Left lobe of liver (tissue), 2 donors: ENCODE measurements at regions not wholly inside any gene's neighbourhood (a gene's known extent, or its start where the extent isn't known, plus 50 kb on each side); places are given as distances from the start of the nearest gene placed in this dataset.

Source experiments
- ATAC-seq: fragments of 200-7000 bp; cut with Tn5 transposase; one replicate; pipeline ENCODE4 v1.9.1; 2020; ENCODE audit warnings: mild to moderate bottlenecking, moderate library complexity
- DNase-seq: peaks from one replicate; pipeline ENCODE4 v3.0.0-alpha.2; 2020; ENCODE audit warnings: low spot score
- donor health status: DM: no; HTN: no; CAD: no; lungs with moderate emphysema.
- donor health status: DM: no; HTN: yes; CAD: no.

DNA sequence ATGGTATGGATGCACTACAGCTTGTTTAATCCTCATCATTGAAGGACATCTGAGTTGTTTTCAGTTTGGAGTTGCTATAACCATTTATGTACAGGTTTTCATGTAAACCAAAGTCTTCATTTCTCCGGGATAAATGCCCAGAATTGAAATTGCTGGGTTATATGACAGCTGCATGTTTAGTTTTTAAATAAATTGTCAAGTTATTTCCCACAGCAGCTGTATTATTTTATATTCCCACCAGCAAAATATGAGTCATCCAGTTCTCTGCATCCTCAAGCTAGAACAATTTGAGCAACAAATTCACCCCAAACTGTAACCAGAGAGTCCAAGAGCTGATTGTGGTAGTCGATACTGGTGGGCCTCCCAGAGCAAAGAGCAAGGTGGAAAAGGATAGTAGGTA, 125.6 kb upstream of the PRNP start:
- DNase-seq, result no peak

DNA sequence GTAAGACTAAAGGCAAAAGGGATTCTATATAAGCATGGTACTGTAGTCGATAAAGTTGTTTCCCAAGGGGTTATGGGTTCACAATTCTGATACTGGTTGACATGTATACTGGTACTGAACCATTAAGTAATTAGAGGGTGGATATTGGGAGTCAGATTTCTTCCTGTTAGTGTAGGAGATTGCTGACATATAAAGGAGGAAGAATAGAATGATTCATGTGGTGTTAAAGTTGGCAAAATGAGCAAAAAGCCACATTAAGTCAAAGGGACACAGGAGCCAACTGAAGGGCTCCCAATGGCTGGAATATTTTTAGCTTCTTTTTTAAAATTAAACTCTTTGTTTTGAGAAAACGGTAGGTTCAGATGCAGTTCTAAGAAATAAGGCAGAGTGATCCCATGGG, 126.3 kb upstream of the PRNP start:
- ATAC-seq (no peak), DNase-seq (no peak)

More for the DNA sequence above, 125.6 kb upstream of the PRNP start:
- ATAC-seq, result no peak

DNA sequence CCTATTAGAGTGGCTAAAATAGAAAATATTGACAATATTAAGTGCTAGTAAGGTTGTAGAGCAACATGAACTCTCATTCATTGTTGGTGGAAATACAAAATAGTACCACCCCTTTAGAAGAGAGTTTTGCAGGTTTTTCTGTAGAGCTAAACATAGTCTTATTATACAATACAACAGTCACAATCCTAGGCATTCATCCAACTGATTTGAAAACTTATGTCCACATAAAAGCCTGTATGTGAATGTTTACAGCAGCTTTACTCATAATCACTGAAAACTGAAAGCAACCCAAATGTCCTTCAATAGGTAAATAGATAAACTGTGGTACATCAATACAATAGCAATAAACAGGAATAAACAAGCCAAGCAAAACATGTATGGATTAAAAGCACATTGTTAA, 127.2 kb upstream of the PRNP start:
- DNase-seq (no peak), ATAC-seq (no peak)

DNA sequence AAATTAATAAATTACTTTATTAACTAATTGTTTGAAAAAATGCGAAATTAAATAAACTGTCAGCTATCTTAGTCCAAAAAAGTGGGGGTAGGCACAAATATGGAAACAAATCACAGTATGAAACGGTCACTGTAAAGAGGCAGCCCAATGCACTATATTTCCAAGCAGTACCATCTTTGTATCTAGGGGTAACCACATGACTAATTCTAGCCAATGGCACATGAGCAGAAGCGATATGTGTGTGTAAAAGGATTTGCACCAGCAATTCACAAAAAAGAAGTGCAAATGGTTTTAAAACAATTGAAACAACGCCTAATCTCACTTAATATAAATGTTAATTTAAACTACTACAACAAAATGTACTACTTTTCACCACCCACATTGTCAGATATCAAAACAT, 129.5 kb upstream of the PRNP start:
- ATAC-seq, result no peak
- no peak for DNase-seq

DNA sequence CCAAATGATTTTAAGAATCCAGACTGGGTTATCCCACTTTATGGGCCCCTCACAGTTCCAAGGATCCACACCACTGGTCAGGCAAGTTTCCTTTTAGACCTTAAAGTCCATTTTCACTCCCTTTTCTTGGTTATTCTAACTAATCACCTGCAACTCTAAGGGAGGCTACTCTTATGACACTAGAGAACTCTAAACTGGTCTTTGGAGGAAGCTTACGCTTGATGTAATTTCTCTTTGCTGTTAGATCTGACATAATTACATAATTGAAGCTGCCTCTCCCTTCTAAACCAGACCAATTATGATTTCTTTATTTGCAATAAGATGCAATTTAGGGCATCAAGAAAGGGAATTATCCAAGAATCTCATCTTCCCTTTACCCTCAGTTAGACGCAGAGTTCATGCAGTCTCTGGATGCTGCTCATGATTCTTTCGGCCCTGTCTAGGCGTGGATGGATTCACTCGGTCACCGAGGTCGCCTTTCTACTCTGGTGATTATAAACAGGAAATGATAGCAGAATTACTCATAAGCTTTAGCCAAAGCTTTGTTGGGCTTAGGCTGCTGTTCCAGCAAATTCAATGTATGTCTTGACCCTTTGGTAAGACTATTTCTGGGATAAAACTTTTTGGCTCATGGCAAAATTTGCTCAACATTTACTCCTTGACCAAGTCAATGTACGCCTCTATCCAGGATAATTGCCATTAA, 130.9 kb upstream of the PRNP start:
- peak; percentile 28 for ATAC-seq
- no peak for DNase-seq

DNA sequence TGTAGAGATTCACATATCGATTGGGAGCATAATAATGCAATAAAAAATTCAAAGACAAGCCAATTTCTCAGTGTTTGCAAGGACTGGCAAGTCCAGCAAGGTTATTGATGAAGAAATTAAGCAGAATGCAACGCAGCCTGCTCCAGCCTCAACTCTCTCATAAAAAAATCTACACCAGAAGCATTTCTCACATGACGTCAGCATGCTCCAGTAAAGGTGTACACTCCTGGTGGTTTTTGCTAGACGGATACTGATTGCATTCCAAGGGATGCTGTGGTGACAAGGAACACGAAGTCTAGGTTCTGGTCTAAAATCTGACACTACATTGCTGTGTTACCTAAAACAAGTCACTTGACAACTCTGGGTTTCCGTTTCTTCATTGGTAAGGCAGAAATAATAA, 131.9 kb upstream of the PRNP start:
- ATAC-seq (no peak), DNase-seq (no peak)

DNA sequence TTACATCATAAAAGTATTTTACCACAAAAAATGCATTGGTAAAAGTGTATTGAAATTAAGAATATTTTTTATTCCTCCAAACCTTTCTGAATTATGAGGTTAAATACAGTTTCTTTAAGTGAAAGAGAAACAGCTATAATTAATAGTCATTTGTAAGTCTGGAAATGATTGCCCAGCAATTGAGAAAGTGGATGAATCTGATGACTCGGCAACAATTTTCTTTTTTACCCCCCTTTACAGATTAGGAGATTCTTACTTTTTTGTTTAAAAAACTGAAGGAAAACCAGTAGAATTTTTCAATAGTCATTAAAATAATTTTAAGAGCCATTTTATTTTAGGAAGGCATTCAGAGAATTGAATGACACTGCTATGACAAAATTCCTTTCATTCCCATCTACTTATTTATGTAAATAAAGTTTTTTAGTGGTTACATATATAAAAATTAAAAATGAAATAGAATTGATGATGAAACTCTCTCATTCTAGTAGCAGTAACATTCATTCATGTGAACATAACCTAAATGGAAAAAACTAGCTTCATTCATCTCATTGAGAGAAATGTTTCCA, 134.1 kb upstream of the PRNP start:
- ATAC-seq, result no peak
- no peak for DNase-seq

DNA sequence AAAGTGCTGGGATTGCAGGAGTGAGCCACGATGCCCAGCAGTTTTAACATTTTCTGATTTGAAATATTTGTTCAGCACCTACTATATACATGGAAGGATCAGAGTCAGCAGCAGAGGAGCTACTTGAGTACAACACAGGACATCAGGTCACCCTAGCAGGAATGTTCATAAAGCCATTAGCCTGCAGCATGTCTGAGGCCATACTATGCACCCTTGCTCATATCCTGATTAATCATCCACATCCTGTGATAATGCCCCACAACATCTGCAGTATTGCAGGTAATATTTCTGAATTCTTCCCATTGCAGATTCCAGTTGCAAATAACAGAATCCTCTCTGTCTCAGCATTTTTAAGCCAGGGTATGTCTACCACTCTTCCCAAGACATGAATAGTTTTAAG, 135.5 kb upstream of the PRNP start:
- DNase-seq (no peak), ATAC-seq (no peak)

DNA sequence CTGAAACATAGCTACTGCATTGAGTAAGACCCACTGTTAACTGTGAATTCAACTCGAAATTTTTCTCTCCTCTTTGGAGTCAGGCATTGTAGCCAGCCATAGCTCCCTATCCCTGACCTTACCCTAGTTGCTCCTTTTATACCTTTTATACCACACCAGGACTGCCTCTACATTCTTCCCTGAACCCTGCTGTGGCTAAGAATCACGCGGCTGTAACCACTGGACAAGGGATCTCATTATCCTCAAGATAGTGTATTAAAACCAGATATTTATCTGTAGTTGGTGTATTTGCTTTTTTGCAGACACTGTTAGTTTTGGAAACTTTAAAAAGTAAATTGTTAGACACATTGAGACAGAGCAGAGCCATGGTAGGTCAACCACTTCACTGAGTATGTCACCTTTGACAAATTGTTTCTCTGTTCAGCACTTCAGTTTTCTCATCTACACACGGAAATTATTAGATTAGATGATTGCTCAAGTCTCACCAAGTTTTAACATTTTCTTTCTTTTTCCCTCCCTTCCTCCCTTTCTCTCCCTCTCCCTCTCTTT, 136.5 kb upstream of the PRNP start:
- no peak for DNase-seq
- ATAC-seq, result no peak

DNA sequence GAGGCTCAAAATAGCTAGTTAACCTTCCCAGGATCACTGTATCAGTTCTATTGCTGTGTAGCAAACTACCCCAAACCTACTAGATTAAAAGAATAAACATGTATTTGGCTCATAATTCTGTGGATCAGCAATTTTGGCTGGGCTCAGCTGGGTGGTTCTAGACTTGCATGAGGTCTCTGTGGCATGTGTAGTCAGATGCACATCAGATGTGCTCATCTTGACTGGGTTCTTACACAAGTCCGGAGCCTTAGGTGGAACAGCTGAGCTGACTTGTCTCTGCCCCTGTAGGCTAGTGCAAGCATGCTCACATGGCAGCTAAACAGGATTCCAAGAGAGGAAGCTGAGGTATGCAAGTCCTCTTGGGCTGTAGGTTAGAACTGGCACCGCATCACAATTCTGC, 137.7 kb upstream of the PRNP start:
- ATAC-seq, result no peak
- no peak for DNase-seq

DNA sequence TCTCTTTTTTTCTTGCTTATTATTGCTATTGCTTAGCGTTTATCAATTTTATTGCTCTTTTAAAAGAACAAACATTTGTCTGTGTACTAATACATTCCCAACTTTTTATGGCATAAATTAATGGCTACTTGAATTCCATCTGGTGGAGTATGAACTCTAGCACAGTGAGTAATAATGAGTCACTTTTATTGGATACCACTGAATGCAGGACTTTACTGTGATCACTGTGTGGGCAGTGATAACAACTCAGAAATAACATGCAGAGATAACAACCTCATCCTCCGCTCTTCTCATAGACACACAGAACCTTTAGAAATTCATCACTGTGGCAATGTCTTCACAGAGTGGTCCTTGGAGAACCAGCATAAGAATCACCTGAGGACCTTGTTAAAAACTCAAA, 139.5 kb upstream of the PRNP start:
- ATAC-seq, result no peak
- no peak for DNase-seq

DNA sequence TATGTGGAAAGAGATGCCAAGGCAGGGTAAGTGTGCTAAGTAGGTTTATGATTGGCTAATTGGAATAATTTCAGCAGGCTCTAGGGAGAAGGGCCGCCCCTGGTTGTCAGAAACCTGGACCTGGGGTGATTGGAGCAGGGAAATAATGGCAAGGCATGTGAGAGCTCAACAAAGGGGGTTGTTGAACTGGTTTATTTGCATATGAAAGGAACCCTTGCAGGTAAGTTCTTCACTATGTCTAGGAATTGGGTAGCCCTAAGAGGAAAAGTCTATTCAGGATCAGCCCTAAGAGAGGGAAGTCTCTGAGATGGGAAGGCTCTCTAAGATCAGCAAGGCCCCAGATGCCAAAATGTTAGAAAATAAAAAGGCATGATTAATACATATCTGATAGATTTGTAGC, 139.9 kb upstream of the PRNP start:
- no peak for ATAC-seq
- DNase-seq, result no peak

DNA sequence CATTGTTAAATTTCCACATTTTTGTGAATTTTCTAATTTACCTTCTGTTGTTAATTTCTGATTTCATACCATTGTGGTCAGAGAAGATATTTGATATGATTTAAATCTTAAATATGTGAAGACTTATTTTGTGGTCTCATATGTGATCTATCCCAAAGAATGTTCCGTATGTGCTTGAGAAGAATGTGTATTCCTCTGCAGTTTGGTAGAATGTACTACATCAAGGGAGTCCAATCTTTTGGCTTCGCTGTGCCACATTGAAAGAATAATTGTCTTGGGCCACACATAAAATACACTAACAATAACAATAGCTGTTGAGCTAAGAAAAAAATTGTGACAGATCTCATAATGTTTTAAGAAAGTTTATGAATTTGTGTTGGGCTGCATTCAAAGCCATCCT, 140.7 kb upstream of the PRNP start:
- ATAC-seq, result no peak
- DNase-seq, result no peak

DNA sequence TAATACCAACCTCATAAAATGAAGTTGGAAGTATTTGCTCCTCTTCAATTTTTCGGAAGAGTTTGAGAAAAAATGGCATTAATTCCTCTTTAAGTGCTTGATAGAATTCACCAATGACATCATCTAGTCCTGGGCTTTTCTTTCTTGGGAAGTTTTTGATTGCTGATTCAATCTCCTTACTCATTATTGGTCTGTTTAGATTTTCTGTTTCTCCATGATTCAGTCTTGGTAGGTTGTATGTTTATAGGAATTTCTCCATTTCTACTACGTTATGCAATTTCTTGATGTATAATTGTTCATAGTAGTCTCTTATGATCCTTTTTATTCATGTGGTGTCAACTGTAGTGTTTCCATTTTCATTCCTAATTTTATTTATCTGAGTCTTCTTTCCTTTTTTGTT, 141.5 kb upstream of the PRNP start:
- ATAC-seq (no peak), DNase-seq (no peak)

DNA sequence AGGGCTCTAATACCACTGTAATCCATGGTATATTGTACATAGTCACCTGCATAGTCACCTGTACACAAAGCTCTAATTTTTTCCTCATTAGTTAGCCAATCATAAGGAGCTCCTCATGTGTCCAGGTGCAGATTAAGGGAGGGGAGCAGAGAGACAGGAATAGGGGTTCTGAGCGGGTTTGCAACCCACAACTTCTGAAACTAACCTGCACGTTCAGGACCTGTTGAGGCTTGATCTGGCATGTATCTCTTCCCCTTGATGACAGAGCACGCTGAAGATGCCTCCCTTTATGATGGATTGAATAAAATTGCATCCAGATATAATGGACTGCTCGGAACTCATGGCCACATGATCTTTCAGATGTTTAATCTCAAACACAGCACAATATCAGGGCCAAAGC, 144.0 kb upstream of the PRNP start:
- ATAC-seq, result no peak
- DNase-seq, result no peak

DNA sequence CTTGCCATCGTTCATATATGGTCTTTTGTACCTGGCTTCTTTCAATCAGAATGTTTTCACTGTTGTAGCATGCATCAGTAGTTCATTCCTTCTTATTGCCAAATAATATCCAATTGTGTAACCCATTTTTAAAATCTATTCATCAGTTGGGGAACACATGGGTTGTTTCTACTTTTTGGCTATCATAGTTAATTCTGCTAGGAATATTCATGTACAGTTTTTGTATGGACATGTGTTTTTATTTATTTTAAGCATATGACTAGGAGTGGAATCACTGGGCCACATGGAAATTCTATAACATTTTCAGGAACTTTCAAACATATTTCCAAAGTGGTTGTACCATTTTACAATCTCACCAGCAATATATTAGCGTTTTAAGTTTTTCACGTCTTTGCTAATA, 151.9 kb upstream of the PRNP start:
- no peak for ATAC-seq
- no peak for DNase-seq

DNA sequence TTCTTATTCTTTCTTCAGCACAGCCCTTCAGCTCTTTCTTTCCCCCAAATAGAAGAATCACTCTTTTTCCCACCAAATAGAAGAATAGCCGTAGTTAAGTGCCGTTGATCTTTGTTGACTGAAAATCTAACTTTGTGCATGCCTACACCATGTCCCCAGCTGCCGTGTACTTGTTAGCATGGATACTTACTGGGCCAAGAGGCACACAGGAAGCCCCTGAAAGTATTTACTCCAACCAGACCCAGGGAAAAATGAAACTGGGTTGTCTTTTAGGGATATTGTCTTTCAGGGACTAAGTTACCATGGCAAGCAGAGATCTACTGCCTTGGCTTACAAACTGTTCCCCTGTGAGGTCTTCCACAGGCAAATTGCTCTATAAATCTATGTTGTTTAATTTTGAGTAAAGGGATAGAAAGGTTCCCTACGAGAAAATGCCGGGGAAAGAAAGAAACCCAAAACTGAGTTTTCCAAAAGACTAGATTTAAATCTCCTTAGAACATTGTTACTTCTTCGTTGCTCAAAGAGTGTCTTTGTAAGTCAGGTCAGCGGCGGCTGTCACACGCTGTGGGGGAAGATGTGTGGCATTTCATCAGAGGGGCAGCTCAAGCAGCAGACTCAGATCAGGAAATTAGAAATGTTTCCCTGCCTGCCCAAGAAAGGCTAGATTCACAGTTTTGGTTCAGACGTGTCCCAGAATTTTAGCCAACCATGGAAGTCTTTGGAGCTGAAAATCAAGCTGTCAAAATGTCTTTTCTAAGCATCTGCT, 152.7 kb upstream of the PRNP start:
- DNase-seq, result no peak
- no peak for ATAC-seq

DNA sequence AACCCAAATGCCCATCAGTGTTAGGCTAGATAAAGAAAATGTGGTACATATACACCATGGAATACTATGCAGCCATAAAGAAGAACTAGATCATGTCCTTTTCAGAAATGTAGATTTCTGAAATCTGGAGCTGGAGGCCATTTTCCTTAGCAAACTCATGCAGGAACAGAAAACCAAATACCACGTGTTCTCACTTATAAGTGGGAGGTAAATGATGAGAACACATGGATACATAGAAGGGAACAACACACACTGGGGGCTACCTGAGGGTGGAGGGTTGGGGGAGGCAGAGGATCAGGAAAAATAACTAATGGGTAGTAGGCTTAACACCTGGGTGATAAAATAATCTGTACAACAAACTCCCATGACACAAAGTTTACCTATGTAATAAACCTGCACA, 153.5 kb upstream of the PRNP start:
- DNase-seq (no peak), ATAC-seq (no peak)

DNA sequence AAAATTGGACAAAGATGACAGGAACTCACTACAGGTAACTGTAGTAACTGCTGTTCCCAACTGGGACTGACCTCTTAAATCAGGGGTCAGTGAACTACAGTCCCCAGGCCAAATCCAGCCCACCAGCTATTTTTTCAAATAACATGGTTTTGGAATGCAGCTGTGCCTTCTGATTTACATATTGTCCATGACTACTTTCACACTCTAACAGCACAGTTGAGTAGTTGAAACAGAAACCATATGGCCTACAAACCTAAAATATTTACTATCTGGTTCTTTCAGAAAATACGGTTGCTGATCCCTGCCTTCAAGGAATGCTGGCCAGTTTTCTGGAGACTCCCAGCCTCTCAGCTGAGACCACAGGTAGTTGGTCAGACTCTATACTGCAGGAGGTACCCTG, 161.5 kb upstream of the PRNP start:
- DNase-seq (no peak), ATAC-seq (no peak)

DNA sequence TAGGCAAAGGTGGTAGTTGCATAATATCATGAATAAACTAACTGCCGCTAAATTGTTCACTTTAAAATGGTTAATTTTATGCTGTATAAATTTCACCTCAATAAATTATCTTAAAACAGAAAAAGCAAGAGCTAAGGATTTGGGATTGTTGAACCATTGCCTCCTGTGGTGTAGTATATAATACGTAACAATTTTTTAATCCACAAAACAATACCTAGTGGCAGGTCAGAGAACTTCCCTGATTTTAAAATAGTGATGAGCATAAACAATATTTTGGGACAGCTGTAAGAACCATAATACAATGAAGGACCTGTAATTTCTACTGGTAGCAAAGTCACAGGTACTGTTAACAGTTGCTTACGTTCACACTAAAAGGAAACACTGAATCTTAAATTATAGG, 161.9 kb upstream of the PRNP start:
- DNase-seq, result no peak
- ATAC-seq, result no peak

DNA sequence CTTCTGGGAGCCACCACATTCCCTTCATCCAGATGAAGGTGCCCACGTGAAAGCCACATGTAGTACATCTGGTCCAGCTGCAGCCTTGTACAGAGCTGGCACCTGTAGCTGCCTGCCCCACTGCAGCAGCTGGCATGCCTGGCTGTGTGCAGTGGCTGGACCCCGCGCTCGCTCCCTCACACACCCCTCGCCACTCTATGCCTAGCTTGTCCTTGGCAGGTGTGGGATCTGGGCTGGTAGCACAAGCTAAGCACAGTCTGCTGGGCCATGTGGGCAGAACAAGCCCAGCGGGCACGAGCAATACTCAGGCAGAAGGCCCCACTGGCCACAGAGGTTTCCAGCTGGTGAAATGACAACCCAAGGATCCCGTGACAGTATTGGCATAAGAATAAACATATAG, 163.9 kb upstream of the PRNP start:
- ATAC-seq, result no peak
- DNase-seq, result no peak
